Smooth muscle cell (in vitro differentiated cells): ENCODE measurements at regions not wholly inside any gene's neighbourhood (a gene's known extent, or its start where the extent isn't known, plus 50 kb on each side); places are given as distances from the start of the nearest gene placed in this dataset.

ENCODE experiments used
- DNase-seq: peaks from one replicate; lab custom pipeline; 2025; ENCODE audit not compliant: unreplicated experiment; lab: John Stamatoyannopoulos, UW
- H2AFZ ChIP-seq: fragments of 200-600 bp; sonication (generic); 2 replicates; pipeline ENCODE4 v1.6.0; 2016; ENCODE audit warnings: antibody characterized with exemption, low read depth, mild to moderate bottlenecking
- H3F3A ChIP-seq: fragments of 200-600 bp; sonication (generic); 2 replicates; pipeline ENCODE4 v1.6.0; 2017; ENCODE audit warnings: antibody characterized with exemption, low read depth
- H3K27ac ChIP-seq: fragments of 200-600 bp; sonication (generic); 2 replicates; pipeline ENCODE4 v1.5.1; 2016; ENCODE audit warnings: low read depth, mild to moderate bottlenecking
- H3K27me3 ChIP-seq: fragments of 200-600 bp; sonication (generic); 2 replicates; pipeline ENCODE4 v1.6.1; 2016; ENCODE audit warnings: low read depth, mild to moderate bottlenecking
- H3K36me3 ChIP-seq: fragments of 200-600 bp; sonication (generic); 2 replicates; pipeline ENCODE4 v1.5.1; 2016; ENCODE audit warnings: low read depth
- H3K4me1 ChIP-seq: fragments of 200-600 bp; sonication (generic); 2 replicates; pipeline ENCODE4 v1.5.1; 2016; ENCODE audit warnings: low read depth
- H3K4me2 ChIP-seq: fragments of 200-600 bp; sonication (generic); 2 replicates; pipeline ENCODE4 v1.6.0; 2016; ENCODE audit warnings: mild to moderate bottlenecking
- H3K4me3 ChIP-seq: fragments of 200-600 bp; sonication (generic); 2 replicates; pipeline ENCODE4 v1.5.1; 2016; ENCODE audit warnings: mild to moderate bottlenecking
- H3K79me2 ChIP-seq: fragments of 200-600 bp; sonication (generic); 2 replicates; pipeline ENCODE4 v1.6.0; 2016; ENCODE audit warnings: low read depth, mild to moderate bottlenecking
- H3K9ac ChIP-seq: fragments of 200-600 bp; sonication (generic); 2 replicates; pipeline ENCODE4 v1.6.0; 2016; ENCODE audit warnings: low read depth
- H3K9me3 ChIP-seq: fragments of 200-600 bp; sonication (generic); replicated peaks from 2 replicates; pipeline ENCODE4 v1.5.1; 2016; ENCODE audit warnings: low read depth
- H4K20me1 ChIP-seq: fragments of 200-600 bp; sonication (generic); 2 replicates; pipeline ENCODE4 v1.6.0; 2016; ENCODE audit warnings: low read depth
- WGBS: methylation state at CpG from one replicate; pipeline ENCODE4 v1.1.7; 2016; ENCODE audit warnings: low lambda C conversion rate; 5-methylcytosine and 5-hydroxymethylcytosine counted together
- TF ChIP-seq, protein P1 (sequence below): fragments of 200-600 bp; sonication (generic); IDR thresholded peaks from 2 replicates; pipeline ENCODE4 v1.5.1; 2017; ENCODE audit warnings: borderline replicate concordance, mild to moderate bottlenecking, antibody characterized with exemption; ENCODE audit not compliant: insufficient read depth, poor library complexity, severe bottlenecking

DNA sequence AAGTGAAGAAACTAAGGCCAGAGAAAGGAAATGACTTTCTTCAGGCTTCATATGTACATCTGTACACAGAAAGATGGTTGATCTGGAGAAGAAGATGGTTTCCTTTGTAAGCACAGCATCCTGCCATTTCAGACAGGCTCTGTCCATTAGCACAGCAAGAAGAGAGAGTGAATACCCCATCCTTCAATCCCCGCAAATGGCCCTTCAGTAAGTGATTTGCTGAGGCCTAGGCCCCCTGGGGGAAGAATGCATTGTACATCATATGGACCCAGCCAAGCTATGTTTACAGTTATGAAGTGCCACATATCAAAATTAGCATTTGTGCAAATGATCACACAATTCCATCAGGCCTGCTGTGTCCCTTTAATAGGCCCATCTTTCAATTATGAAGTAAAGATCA lies 657.4 kb downstream of the BRINP1 start:
- WGBS: 85% methylated on average over 1 of the region's 1 CpG
- H2AFZ ChIP-seq: no peak overlapping the region
- no peaks in the 10 kb centered on the region for H3K9me3 ChIP-seq

DNA sequence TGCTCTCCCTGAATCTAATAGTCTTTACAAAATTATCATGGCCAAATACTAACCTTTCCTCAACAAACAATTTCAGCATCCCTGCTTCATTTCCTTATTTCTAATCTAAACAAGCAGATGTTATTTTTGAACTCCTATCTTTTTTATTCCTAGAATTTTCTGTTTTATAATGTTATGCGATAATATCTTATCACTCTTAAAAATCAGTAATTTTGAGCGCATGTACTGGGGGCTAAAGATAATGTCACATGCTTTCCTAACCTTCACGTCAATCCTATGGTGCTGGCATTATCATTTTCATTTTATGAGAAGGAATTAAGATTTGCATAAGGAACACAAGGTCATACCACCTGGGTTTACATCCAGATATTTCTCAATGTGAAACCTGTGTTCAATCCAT lies 648.0 kb downstream of the BRINP1 start:
- H3K9ac ChIP-seq: no peak overlapping the region
- H3K4me1 ChIP-seq: no peaks in the 10 kb centered on the region
- H3K4me2 ChIP-seq: no peak overlapping the region
- DNase-seq: no peak
- H3K9me3 ChIP-seq: no peaks in the 10 kb centered on the region
- H3K27ac ChIP-seq: no peak overlapping the region
- H4K20me1 ChIP-seq: no peaks in the 10 kb centered on the region
- WGBS: 91% methylated on average over 3 of the region's 3 CpGs
- H3K79me2 ChIP-seq: no peaks in the 10 kb centered on the region
- no peak overlapping the region for H2AFZ ChIP-seq
- H3K36me3 ChIP-seq: no peaks in the 10 kb centered on the region
- H3F3A ChIP-seq: no peaks in the 10 kb centered on the region
- no peaks in the 10 kb centered on the region for H3K27me3 ChIP-seq
- TF ChIP-seq, protein P1, sequence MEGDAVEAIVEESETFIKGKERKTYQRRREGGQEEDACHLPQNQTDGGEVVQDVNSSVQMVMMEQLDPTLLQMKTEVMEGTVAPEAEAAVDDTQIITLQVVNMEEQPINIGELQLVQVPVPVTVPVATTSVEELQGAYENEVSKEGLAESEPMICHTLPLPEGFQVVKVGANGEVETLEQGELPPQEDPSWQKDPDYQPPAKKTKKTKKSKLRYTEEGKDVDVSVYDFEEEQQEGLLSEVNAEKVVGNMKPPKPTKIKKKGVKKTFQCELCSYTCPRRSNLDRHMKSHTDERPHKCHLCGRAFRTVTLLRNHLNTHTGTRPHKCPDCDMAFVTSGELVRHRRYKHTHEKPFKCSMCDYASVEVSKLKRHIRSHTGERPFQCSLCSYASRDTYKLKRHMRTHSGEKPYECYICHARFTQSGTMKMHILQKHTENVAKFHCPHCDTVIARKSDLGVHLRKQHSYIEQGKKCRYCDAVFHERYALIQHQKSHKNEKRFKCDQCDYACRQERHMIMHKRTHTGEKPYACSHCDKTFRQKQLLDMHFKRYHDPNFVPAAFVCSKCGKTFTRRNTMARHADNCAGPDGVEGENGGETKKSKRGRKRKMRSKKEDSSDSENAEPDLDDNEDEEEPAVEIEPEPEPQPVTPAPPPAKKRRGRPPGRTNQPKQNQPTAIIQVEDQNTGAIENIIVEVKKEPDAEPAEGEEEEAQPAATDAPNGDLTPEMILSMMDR: no peak
- no peak overlapping the region for H3K4me3 ChIP-seq

More for the DNA sequence above, 657.4 kb downstream of the BRINP1 start:
- Histone ChIP-seq H3K27ac (no peak overlapping the region), H3F3A (no peaks in the 10 kb centered on the region), H3K9ac (no peak overlapping the region), H4K20me1 (no peaks in the 10 kb centered on the region), H3K4me1 (no peaks in the 10 kb centered on the region), H3K36me3 (no peaks in the 10 kb centered on the region), H3K4me2 (no peak overlapping the region), H3K27me3 (no peaks in the 10 kb centered on the region), H3K79me2 (no peaks in the 10 kb centered on the region), H3K4me3 (no peak overlapping the region)
- TF ChIP-seq, protein P1: no peak
- DNase-seq: no peak

DNA sequence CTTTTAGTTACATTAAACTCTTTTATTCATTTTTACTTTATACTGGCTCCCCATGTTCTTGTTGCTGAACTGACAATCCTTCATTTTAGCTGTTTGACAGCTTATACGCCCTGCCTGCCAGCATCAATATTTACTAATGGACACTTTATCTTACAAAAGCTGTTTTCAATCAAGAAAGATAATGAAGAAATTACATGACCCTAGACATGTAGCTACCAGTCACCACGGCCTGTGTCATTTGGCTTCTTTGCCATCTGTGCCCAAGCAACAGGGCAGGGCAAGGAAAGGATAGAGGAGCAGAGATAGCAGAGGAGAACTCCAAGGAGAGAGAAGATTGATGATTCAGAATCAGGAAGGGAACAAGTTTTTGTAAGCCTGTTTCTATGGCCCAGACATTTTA lies 647.3 kb downstream of the BRINP1 start:
- WGBS: 85% methylated on average over 2 of the region's 2 CpGs
- H3K4me1 ChIP-seq: no peaks in the 10 kb centered on the region
- no peaks in the 10 kb centered on the region for H3K36me3 ChIP-seq
- no peaks in the 10 kb centered on the region for H3K79me2 ChIP-seq
- H3K4me2 ChIP-seq: no peak overlapping the region
- H4K20me1 ChIP-seq: no peaks in the 10 kb centered on the region
- TF ChIP-seq, protein P1: no peak
- no peaks in the 10 kb centered on the region for H3K27me3 ChIP-seq
- H3K27ac ChIP-seq: no peak overlapping the region
- H3F3A ChIP-seq: no peaks in the 10 kb centered on the region
- DNase-seq: no peak
- no peak overlapping the region for H2AFZ ChIP-seq
- H3K9me3 ChIP-seq: no peaks in the 10 kb centered on the region
- no peak overlapping the region for H3K4me3 ChIP-seq
- H3K9ac ChIP-seq: no peak overlapping the region

DNA sequence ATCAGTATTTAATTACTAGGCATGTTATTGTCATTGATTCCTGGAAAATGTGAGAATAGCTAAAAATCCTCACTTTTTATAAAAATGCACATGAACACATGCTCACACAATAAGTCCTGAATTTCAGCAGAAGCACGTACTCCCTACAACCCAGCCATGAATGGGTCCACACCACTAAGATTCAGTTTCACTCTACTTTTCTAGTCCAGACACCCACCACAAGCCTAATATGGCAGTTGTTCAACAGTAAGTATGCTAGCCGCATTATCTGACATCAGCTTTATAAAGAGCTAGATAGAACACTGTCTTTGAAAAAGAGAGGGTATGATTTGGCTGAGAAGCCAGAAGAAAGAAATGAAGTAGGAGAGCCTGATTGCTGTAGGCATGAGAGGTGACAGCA lies 639.3 kb downstream of the BRINP1 start:
- H3K9ac ChIP-seq: no peak overlapping the region
- H3F3A ChIP-seq: no peaks in the 10 kb centered on the region
- H2AFZ ChIP-seq: no peak overlapping the region
- H3K4me2 ChIP-seq: no peak overlapping the region
- no peaks in the 10 kb centered on the region for H4K20me1 ChIP-seq
- no peak overlapping the region for H3K4me3 ChIP-seq
- H3K79me2 ChIP-seq: no peaks in the 10 kb centered on the region
- WGBS: 93% methylated on average over 2 of the region's 2 CpGs
- H3K9me3 ChIP-seq: no peaks in the 10 kb centered on the region
- H3K4me1 ChIP-seq: no peaks in the 10 kb centered on the region
- no peak for DNase-seq
- no peaks in the 10 kb centered on the region for H3K36me3 ChIP-seq
- TF ChIP-seq, protein P1: no peak
- H3K27me3 ChIP-seq: no peaks in the 10 kb centered on the region
- no peak overlapping the region for H3K27ac ChIP-seq
